KMS-11 (cell line): ENCODE measurements at regions not wholly inside any gene's neighbourhood (a gene's known extent, or its start where the extent isn't known, plus 50 kb on each side); places are given as distances from the start of the nearest gene placed in this dataset.

ENCODE experiments used
- H2AFZ ChIP-seq: fragments of 200-600 bp; sonication (generic); 2 replicates; pipeline ENCODE4 v1.6.1; 2016; ENCODE audit warnings: antibody characterized with exemption, mixed run types, low read depth
- H3K27ac ChIP-seq: fragments of 200-600 bp; sonication (generic); 2 replicates; pipeline ENCODE4 v1.6.1; 2016; ENCODE audit warnings: mild to moderate bottlenecking, mixed run types
- H3K27me3 ChIP-seq: fragments of 200-600 bp; sonication (generic); 2 replicates; pipeline ENCODE4 v1.6.1; 2017; ENCODE audit warnings: mild to moderate bottlenecking, low read depth, mixed run types, moderate library complexity; ENCODE audit not compliant: insufficient read depth
- H3K36me3 ChIP-seq: fragments of 200-600 bp; sonication (generic); 2 replicates; pipeline ENCODE4 v1.6.1; 2017; ENCODE audit warnings: mild to moderate bottlenecking, mixed run types; ENCODE audit not compliant: insufficient read depth
- H3K4me1 ChIP-seq: fragments of 200-600 bp; sonication (generic); 2 replicates; pipeline ENCODE4 v1.6.1; 2016; ENCODE audit warnings: mild to moderate bottlenecking, low read depth, mixed run types; ENCODE audit not compliant: poor library complexity, severe bottlenecking
- H3K4me2 ChIP-seq: fragments of 200-600 bp; sonication (generic); 2 replicates; pipeline ENCODE4 v1.7.0; 2016; ENCODE audit warnings: mild to moderate bottlenecking, mixed run types
- H3K4me3 ChIP-seq: fragments of 200-600 bp; sonication (generic); IDR thresholded peaks from 2 replicates; pipeline ENCODE4 v1.6.1; 2017; ENCODE audit warnings: low read depth, low read length, mixed read lengths; ENCODE audit not compliant: insufficient read depth
- H3K79me2 ChIP-seq: fragments of 200-600 bp; sonication (generic); 2 replicates; pipeline ENCODE4 v1.6.1; 2016; ENCODE audit warnings: low read depth, mixed run types; ENCODE audit not compliant: insufficient read depth
- H3K9ac ChIP-seq: fragments of 200-600 bp; sonication (generic); 2 replicates; pipeline ENCODE4 v1.6.1; 2016; ENCODE audit warnings: mild to moderate bottlenecking, mixed run types
- H4K20me1 ChIP-seq: fragments of 200-600 bp; sonication (generic); 2 replicates; pipeline ENCODE4 v1.6.1; 2016; ENCODE audit warnings: mild to moderate bottlenecking, mixed run types; ENCODE audit not compliant: insufficient read depth
- TF ChIP-seq, protein P1 (sequence below): fragments of 200-600 bp; sonication (generic); conservative IDR thresholded peaks from 2 replicates; pipeline ENCODE4 v1.6.1; 2017; ENCODE audit warnings: low read depth, mild to moderate bottlenecking, antibody characterized with exemption, low read length, moderate library complexity, mixed read lengths

DNA sequence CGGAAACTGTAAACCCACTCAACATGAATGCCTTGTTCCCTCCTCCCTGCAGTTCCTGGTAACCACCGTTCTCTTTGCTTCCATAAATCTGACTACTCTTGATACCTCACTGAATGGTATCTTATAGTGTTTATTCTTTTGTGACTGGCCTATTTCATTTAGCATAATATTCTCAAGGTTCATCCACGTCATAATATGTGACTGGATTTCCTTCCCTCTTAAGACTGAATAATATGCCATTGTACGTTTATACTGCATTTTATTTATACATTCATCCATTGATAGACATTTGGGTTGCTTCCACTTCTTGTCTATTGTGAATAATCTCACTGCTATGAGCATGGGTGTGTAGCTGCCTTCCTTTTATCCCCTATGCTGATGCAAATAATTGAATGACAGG is 253.3 kb upstream of the SMARCA2 start:
- no peaks in the 10 kb centered on the region for H3K27me3 ChIP-seq
- no peak overlapping the region for H3K9ac ChIP-seq
- H3K4me2 ChIP-seq: no peak overlapping the region
- no peaks in the 10 kb centered on the region for H3K4me1 ChIP-seq
- no peaks in the 10 kb centered on the region for H3K36me3 ChIP-seq
- no peaks in the 10 kb centered on the region for H3K79me2 ChIP-seq
- H4K20me1 ChIP-seq: no peaks in the 10 kb centered on the region
- TF ChIP-seq, protein P1, sequence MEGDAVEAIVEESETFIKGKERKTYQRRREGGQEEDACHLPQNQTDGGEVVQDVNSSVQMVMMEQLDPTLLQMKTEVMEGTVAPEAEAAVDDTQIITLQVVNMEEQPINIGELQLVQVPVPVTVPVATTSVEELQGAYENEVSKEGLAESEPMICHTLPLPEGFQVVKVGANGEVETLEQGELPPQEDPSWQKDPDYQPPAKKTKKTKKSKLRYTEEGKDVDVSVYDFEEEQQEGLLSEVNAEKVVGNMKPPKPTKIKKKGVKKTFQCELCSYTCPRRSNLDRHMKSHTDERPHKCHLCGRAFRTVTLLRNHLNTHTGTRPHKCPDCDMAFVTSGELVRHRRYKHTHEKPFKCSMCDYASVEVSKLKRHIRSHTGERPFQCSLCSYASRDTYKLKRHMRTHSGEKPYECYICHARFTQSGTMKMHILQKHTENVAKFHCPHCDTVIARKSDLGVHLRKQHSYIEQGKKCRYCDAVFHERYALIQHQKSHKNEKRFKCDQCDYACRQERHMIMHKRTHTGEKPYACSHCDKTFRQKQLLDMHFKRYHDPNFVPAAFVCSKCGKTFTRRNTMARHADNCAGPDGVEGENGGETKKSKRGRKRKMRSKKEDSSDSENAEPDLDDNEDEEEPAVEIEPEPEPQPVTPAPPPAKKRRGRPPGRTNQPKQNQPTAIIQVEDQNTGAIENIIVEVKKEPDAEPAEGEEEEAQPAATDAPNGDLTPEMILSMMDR: no peak
- H2AFZ ChIP-seq: no peak overlapping the region
- H3K4me3 ChIP-seq: no peak overlapping the region
- H3K27ac ChIP-seq: no peak overlapping the region

DNA sequence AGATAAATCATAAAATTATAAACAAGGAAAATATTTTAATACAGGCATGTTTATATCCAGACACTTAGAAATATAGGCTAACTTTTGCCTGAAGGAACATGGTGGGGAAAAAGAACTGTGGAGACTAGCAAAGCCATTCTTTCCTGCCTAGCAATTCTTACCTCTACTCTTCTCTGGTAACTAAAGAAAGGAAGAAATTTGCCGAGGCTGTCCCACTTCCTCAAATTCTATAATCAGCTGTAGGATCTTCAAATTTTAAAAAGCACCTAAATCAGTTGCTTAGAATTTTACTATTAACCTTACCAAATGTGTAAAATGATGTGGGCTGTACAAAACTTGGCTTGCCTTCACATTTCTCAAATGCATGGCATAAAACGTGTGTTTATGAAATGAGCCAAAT is 249.1 kb upstream of the SMARCA2 start:
- no peaks in the 10 kb centered on the region for H3K4me1 ChIP-seq
- H3K36me3 ChIP-seq: no peaks in the 10 kb centered on the region
- H3K79me2 ChIP-seq: no peaks in the 10 kb centered on the region
- no peak overlapping the region for H3K4me2 ChIP-seq
- H3K27ac ChIP-seq: no peak overlapping the region
- H3K27me3 ChIP-seq: no peaks in the 10 kb centered on the region
- no peaks in the 10 kb centered on the region for H4K20me1 ChIP-seq
- no peak overlapping the region for H2AFZ ChIP-seq
- no peak overlapping the region for H3K9ac ChIP-seq
- no peak overlapping the region for H3K4me3 ChIP-seq
- TF ChIP-seq, protein P1: no peak

DNA sequence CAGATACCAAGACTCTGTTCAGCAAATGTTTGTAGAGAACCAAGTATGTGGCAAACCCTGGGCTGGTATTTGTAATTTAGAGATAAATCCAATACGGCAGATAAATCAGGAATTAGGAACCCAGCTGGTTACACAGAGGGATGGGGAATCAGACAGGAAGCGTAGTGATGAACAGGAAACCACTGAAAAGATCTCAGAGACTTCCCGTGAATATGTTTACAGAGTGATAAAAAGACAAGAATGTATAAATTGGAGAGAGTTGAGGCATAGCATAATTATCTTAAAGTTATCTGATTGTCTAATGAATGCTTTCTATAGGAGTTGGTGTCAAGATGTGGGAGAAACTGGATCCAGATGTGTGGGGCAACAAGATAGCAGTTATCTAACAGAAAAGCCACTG is 246.6 kb upstream of the SMARCA2 start:
- Histone ChIP-seq H3K4me3 (no peak overlapping the region), H3K4me2 (no peak overlapping the region), H2AFZ (no peak overlapping the region), H3K36me3 (no peaks in the 10 kb centered on the region), H3K4me1 (no peaks in the 10 kb centered on the region), H3K27ac (no peak overlapping the region), H3K9ac (no peak overlapping the region), H3K79me2 (no peaks in the 10 kb centered on the region), H4K20me1 (no peaks in the 10 kb centered on the region), H3K27me3 (no peaks in the 10 kb centered on the region)
- TF ChIP-seq, protein P1: no peak

DNA sequence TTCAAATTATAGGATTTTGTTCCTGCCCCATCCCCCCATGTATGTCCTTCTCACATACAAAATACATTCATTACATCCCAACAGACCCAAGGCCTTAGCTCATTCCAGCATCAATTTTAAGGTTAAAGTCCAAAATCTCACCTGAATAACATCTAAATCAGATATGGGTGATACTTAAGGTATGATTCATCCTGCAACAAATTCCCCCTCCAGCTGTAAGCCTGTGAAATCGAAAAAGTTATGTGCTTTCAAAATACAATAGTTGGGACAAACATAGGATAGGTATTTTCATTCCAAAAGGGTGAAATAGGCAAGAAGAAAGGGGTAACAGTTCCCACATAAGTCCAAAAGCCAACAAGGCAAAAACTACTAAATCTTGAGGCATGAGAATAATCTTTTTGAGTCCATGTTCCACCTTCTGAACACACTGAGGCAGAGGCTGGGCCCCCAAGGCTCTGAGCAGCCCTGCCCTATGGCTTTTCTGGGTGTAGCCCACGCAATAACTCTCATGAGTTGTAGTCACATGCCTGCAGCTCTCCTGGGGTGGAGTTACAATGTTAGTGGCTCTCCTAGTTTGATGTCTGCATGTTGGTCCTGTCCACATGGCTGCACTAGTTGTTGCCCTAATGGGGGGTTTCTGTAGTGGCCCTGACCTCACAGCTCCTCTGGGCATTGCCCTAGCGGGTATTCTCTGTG is 243.9 kb upstream of the SMARCA2 start:
- Histone ChIP-seq H3K4me1 (no peaks in the 10 kb centered on the region), H3K4me3 (no peak overlapping the region), H3K79me2 (no peaks in the 10 kb centered on the region), H3K9ac (no peak overlapping the region), H4K20me1 (no peaks in the 10 kb centered on the region), H2AFZ (no peak overlapping the region), H3K27me3 (no peaks in the 10 kb centered on the region), H3K4me2 (no peak overlapping the region), H3K27ac (no peak overlapping the region), H3K36me3 (no peaks in the 10 kb centered on the region)
- TF ChIP-seq, protein P1: no peak
